Fibroblast of villous mesenchyme (primary cell): ENCODE measurements at regions not wholly inside any gene's neighbourhood (a gene's known extent, or its start where the extent isn't known, plus 50 kb on each side); places are given as distances from the start of the nearest gene placed in this dataset.

Experiments
- DNase-seq: peaks from one replicate; pipeline ENCODE4 v3.0.0-alpha.2; 2010; ENCODE audit warnings: low read depth
- H3K4me3 ChIP-seq: 2 replicates; pipeline ENCODE4 v1.5.1; 2011; ENCODE audit warnings: low read depth, mild to moderate bottlenecking, low read length
- TF ChIP-seq, protein P1 (sequence below): IDR thresholded peaks from 2 replicates; pipeline ENCODE4 v1.5.1; 2012; ENCODE audit warnings: low read depth, mild to moderate bottlenecking, low read length; ENCODE audit not compliant: insufficient read depth

DNA sequence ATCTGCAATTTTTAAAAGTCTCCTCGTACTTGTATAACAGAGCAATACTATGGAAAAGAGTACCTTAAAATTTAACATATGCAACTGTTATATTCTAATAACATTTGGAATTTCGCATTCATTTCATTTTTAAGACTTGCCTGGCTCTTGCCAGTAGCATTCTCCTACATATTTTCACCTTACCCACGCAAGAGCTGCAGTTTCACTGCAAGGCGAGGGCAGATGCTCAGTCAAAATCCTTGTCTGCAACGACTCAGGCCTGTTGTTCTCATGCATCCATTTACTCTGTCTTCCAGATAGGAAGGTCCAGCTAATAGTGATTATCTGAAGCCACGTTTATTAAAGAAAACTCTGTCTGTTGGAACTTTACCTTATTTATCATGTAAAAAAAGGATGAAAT, 227.0 kb upstream of the RFC3 start:
- H3K4me3 ChIP-seq = no peak overlapping the region
- DNase-seq = no peak
- TF ChIP-seq, protein P1, sequence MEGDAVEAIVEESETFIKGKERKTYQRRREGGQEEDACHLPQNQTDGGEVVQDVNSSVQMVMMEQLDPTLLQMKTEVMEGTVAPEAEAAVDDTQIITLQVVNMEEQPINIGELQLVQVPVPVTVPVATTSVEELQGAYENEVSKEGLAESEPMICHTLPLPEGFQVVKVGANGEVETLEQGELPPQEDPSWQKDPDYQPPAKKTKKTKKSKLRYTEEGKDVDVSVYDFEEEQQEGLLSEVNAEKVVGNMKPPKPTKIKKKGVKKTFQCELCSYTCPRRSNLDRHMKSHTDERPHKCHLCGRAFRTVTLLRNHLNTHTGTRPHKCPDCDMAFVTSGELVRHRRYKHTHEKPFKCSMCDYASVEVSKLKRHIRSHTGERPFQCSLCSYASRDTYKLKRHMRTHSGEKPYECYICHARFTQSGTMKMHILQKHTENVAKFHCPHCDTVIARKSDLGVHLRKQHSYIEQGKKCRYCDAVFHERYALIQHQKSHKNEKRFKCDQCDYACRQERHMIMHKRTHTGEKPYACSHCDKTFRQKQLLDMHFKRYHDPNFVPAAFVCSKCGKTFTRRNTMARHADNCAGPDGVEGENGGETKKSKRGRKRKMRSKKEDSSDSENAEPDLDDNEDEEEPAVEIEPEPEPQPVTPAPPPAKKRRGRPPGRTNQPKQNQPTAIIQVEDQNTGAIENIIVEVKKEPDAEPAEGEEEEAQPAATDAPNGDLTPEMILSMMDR = no peak

DNA sequence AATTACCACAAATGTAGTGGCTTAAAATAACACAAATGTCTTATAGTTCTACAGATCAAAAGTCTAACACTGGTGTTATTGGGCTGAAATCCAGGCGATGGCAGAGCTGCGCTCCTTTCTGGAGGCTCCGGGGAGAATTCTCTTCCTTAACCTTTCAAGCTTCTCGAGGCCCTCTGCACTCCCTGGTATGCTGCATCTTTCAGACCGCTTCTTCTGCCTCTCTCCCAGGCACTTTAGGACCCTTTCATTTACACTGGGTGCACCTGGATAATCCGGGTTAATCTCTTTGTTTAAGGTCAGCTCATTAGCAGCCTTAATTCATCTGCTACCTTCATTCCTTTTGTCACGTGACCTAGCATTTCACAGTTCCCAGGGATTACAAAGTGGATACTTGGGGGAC, 211.3 kb upstream of the RFC3 start:
- no peak overlapping the region for H3K4me3 ChIP-seq
- TF ChIP-seq, protein P1 = peak; percentile 30
- peak; percentile 36 for DNase-seq

- TF ChIP-seq, protein P1 = no peak
- peak; percentile 17 for DNase-seq
- H3K4me3 ChIP-seq = peak overlapping the region; percentile 8
These were observed 207.4 kb upstream of the RFC3 start for GRCh38 chr13:33610438-33611120.

DNA sequence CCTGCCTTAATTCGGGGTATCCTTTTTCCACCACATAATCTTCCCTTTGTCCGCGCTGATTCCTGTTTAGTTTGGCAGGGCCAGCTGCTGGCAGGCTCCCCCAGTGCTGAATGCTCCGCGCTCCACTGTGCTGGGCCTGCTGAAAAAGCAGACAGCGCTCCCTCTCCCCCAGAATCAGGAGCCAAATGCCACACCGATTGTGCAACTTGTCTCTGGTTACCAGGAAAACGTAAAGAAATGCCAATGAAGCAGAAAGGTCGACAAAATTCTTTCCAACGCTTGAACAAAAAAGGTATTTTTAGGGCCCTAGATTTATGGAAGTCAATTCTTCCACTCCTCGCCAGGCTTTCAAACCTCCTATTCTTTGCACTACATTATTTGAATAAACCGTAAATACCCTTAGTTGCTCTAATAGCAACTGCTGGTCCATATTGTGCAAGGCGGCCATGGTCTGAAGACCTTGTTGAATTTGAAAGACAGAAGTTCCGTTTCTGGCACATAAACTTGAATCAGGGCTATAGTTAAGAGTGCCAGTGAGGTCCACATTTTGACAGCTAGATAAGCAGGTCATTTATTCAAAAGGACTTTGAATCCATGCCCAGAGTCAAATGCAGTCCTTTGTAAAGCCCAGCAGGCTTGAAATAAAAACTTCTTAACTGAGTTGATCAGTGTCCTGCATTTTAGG, 206.7 kb upstream of the RFC3 start:
- peak; percentile 78 for DNase-seq

GRCh38 chr13:33612641-33613638, 205.0 kb upstream of the RFC3 start:
- TF ChIP-seq, protein P1 = no peak
- H3K4me3 ChIP-seq = no peak overlapping the region
- no peak for DNase-seq

More for the DNA sequence above, 206.7 kb upstream of the RFC3 start:
- TF ChIP-seq, protein P1 = no peak
- H3K4me3 ChIP-seq = no peak overlapping the region

DNA sequence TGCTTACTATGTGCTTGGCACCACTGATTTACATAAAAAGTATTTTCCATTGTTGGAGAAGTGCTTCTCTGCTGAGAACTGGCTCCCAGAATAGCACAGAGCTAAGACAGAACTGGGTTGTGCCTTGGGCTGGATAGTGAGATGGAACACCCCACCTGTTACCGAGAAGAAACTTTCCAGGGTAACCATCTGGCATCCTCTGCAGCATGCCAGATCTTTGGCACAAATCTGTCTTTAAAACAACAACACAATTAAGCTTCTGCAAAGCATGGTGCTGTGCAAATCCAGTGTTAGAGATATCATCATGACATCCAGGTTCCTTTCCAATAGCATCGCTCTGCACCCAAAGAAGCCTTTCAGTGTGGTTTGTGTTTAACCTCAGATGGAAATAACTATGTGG, 202.5 kb upstream of the RFC3 start:
- no peak overlapping the region for H3K4me3 ChIP-seq
- no peak for DNase-seq
- TF ChIP-seq, protein P1 = no peak
